UCSD-AML1 (cell line): ENCODE measurements at regions not wholly inside any gene's neighbourhood (a gene's known extent, or its start where the extent isn't known, plus 50 kb on each side); places are given as distances from the start of the nearest gene placed in this dataset.

Experiments
- DNase-seq: peaks from one replicate; lab custom pipeline; 2025; ENCODE audit not compliant: unreplicated experiment; lab: John Stamatoyannopoulos, UW

DNA sequence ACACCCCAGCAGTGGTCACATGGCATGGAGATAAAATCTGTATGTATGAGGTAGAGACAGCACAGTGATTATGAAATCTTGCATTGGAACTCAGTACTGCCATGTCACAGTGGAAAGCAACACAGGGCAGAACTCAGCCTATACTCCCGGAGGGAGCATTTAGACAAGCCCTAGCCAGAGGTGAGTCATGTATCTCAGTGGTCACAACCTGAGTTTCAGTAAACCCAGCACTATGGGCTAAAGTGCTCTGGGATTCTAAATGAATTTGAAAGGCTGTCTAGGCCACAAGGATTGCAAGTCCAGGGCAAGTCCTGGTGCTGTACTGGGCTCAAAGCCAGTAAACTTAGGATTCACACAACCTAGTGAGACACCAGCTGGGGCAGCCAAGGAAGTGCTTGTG is 1717.1 kb upstream of the RAG2 start:
- DNase-seq: no peak

DNA sequence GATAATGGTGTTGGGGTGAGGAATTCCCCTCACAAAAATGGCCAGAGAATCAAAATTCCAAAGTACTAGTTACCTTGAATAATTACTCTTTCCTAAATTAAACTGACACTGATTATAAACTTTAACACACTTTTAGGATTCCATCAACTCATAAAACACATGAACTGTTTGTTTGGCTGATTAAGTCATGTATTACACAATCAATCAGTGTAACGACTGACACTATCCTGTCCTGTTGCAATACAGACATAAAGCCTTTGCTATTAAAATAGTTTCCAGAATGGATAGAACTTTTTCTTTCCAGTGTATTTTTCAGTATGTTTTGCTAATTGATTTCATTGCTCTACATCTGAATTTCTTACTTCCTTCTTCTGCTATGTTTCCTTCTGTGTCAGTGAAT is 1709.4 kb upstream of the RAG2 start:
- no peak for DNase-seq

DNA sequence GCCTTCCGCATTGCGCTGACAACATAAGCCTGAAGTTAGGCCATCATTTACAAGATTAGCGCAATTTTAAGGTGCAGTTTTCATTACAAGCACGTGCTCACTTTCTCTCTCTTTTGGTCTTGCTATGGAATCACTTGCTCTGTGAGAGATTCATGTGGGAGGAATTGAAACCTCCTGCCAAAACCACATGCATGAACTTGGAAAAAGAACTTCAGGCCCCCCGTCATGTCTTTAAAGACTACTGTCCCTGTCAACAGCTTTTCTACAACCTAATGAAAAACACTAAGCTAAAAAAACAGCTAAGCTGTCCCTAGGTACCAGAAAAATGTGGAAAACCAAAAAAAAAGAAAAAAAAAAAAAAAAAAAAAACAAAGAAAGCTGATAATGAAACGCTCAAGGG is 1707.6 kb upstream of the RAG2 start:
- no peak for DNase-seq

DNA sequence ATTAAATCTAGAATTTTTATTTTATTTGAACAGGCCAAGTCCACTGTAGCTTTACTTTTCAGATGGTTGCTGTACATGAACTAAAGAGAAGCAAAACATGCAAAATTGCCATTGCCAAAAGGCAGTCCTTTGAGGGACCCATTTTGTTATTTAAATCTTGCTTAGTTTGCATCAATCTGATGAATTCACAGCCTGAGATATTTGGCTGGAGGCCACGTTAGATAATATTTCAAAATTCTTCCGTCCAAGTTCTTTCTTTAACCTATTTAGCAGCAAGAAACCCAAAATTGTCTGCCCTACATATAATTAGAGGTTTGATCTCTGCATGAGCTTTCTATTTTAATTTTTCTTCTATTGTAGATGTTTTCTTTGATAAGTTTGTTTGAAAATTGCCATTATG is 1706.9 kb upstream of the RAG2 start:
- no peak for DNase-seq

DNA sequence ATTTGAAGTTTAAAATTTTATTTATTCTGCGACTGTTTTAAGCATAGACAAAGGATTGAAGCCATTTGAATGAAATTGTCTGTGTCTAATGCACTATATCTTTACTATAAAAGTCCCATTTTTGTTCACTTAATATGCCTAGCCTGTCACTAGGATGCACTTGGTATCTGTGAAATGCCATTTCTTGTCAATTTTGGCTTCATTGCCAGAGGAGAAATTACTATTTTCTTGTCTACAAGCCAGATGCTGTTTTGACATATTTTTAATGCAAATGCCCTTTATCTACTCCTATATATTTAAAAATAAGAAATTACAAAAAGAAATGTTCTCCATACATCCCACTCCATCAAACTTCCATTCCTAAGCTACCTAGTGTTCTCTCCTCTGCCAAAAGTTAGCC is 1704.5 kb upstream of the RAG2 start:
- no peak for DNase-seq

DNA sequence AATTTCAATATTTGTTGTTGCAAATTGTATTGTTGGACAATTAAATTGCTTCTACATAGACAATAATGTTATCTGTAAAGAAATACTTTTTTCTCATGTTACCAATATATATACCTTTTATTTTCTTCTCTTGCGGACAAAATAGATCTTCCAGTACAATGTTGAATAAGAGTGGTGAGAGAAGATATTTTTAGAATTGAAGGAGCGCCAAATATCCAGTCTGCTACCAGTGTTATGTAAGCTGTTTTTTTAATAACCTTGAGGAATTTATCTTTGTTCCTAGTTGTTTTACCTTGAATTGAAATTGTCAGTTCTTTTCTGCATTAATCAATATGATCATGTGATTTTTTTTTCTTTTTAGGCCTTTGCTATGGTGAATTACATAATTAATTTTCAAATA is 1702.5 kb upstream of the RAG2 start:
- no peak for DNase-seq

DNA sequence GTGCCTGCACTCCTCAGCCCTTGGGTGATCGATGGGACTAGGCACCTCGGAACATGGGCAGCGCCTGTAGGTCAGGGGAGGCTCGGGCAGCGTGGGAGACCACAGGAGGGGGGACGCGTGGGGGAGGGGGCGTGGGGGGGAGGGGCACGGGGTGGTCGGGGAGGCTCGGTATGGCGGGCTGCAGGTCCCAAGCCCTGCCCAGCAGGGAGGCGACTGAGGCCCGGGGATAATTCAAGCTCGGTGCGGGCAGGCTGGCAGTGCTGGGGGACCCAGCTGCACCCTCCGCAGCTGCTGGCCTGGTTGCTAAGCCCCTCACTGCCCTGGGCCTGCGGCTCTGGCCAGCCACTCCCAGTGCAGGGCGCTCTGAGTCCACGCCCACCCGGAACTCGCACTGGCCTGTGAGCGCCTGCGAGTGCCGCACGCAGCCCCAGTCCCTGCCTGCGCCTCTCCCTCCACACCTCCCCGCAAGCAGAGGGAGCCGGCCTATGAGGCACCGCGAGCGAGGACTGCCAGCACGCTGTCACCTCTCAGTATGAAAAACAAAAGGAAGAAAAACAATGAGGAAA is 1698.3 kb upstream of the RAG2 start:
- DNase-seq: no peak

DNA sequence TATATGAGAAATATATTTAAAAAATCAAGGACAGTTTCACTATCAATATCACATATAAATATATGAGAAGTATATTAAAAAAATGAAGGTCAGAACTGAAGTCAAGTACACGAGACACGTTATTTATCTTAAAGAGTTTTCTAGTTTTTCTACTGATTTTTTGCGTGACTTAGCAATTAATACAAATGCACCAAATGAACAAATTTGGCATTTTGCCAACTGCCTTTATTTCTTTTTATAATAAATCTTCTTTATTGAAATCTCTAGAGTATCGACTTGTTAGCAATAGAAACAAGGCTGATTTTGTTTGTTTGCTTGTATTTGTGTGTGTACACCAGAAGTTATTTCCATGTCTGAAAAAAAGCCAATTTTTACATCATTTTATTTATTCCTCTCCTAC is 1684.7 kb upstream of the RAG2 start:
- no peak for DNase-seq

DNA sequence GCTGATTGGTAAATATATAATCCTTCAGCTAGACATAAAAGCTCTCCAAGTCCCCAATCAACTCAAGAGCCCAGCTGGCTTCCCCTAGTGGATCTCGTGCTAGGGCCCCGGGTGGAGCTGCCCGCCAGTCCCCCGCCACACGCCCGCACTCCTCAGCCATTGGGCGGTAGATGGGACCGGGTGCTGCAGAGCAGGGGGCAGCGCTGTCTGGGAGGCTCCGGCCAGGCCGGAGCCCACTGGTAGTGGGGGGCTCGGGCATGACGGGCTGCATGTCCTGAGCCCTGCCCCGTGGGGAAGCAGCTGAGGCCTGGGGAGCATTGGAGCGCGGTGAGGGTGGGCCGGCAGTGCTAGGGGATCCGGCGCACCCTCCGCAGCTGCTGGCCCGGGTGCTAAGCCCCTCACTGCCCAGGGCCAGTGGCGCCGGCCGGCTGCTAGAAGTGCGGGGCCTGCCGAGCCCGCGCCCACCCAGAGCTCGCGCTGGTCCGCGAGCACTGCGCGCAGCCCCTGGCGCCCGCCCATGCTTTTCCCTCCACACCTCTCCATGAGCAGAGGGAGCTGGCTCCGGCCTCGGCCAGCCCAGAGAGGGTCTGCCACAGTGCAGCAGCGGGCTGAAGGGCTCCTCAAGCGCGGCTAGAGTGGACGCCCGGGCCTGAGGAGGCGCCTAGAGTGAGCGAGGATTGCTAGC is 1680.6 kb upstream of the RAG2 start:
- no peak for DNase-seq

DNA sequence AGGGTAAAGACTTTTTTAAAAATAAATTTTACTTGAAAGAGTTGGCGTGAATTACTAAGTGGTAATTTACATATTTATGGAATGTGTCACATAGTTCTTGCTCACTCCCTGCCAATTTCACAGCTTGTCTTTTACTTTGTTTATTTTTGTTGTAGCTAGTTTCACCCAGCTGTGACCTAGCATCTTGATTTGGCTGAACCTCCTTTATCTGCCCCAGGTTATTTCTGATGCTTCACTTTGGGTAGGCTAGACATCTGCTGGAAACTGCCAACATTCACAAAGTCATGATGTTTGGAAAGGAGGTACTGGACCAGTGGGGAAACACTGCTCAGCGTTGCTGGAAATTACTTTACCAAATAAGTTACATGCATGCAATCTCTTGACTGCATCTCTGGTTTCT is 1676.0 kb upstream of the RAG2 start:
- no peak for DNase-seq

DNA sequence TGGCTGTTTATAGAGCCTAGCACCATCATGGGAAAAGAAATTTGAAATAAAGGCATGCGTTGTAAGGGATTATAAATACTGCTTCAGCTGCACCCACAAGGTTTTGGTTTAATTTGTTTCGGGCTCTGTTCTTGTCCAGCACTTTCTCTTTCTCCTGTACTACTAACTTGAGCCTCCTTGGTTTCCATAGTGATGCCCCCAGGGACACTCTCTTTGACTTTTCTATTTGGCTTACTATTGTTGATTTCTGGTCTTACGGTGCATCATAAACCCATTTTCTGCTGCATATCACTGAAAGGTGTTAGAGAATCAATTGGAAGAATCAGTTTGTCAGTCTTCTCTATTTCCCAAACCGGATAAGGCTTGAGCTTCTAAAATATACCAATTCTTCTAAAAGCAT is 1674.3 kb upstream of the RAG2 start:
- no peak for DNase-seq

DNA sequence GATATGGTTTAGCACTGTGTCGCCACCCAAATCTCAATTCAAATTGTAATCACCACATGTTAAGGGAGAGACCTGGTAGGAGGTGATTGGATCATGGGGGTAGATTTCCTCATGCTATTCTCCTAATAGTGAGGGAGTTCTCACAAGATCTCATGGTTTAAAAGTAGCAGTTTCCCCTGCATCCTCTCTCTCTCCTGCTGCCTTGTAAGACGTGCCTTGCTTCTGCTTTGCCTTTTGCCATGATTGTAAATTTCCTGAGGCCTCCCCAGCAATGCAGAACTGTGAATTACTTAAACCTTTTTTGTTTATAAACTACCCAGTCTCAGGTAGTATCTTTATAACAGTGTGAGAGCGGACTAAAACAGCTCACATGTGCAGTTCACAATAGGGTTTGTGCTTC is 1668.7 kb upstream of the RAG2 start:
- no peak for DNase-seq

DNA sequence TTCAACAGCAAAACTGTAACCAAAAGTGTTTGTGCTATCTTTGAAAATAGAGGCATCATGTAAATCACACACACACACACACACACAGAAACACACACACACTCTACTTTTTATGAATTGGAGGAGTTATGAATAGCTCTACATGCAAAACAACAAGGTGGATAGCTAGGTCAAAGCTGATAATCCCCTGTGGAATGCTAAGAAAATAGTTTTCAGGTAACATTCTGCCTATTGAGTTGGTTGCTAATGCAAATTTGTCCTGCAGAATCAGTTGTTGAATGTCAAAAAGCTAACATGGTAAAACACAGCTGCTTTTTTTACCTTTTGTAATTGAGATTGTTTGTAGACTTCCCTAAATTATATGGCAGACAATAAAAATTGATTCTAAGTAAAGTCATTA is 1658.4 kb upstream of the RAG2 start:
- no peak for DNase-seq

DNA sequence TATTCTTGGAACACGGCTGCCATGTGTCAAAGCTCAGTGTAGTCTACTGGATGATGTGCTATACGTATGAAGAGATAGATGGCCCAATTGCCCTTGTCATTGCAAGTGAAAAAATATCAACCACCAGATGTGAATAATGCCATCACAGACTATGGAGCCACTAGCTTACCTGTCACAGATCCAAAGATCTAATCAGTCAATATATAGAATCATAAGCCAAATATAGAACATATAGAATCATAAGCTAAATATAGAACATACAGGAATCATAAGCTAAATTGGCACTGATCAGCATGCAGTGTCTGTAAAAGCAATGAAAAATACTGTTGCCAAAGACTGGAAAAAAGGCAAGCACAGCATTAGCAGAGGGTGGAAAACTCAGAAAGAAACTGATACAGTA is 1656.9 kb upstream of the RAG2 start:
- DNase-seq: no peak

DNA sequence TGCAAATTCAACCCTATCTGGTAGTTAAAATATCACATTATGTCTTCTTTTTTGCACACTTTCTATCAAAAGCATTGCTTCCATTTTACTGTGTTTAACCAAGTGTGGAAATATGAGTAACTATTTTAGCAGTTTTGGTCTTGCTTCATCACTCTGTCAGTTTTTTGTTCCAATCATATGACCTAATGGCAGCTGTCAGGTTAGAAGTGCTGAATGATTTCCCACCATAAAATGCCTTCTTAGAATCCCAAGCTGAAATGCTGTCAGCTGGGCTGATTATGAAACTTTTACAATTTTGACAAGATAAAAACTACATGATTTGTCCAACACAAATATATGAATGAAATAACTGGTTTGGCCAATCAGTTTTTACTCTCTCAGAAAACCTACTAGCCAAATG is 1654.6 kb upstream of the RAG2 start:
- no peak for DNase-seq

DNA sequence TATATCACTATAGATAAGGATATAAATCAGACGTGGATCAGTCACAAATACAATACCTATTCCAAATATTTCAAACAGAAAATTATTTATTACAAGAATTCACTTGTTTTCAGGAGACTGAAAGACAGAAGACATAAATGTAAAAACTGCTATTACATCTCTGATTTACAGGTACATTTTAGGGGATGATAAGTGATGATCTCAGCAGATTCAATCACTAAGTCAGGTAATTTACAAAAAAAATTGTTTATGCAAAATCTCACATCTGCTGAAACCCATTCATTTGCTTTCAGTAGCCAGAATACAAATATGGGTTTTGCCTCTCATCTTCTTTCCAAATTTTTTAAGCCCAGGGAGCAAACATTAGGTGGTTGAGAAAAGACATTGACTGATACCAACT is 1648.4 kb upstream of the RAG2 start:
- DNase-seq: no peak

DNA sequence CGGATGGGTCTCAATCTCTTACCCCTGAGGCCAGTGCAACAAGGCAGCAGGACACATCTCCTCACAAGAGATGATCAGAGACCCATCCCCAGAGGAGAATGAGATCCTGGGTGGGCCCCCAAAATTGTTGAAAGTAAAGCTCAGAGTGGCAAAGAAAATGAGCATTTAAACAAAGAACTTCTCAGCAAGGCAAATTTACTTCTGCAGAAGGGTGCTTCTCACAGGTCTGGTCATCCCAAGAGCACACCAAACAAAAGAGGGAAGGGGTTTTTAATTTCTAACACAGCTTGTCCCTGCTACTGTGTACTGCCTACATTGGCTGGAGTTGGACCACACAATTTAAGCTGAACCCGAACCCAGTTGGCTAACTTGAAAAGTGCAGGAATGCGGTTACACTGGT is 1628.6 kb upstream of the RAG2 start:
- DNase-seq: no peak

DNA sequence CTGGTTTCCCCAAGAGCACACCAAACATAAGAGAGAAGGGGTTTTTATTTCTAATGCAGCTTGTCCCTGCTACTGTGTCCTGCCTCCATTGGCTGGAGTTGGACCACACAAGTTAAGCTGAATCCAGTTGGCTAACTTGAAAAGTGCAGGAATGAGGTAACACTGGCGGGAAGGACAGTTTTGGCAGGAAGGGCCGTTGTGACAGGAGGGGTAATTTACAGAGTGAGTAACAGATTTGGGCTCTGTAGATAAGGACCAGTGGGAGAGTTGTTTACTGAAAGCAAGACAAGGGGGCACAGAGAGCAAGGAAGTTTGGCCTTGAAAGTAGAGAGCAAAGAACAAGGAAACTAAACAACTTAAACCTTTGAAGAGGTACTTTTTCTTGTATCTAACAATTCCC is 1623.3 kb upstream of the RAG2 start:
- DNase-seq: no peak

DNA sequence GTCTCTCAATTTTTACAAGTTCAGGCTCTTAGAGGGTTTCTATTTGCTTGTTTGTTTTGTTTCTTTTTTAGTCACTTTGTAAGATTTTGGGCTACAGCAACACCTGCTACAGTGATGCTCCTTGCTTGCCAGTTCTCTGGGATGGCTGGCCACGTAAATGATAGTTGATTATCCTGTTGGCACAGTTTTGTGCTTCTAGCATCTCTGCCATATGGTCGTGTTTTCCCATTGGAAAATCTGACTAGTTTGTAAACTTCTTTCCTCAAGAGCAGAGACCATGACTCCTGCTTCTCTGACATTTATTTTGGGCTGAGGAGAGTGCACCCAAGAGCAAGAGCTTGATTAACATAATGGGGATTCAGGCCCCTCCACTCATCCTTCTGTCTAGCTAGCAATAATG is 1621.6 kb upstream of the RAG2 start:
- DNase-seq: no peak

DNA sequence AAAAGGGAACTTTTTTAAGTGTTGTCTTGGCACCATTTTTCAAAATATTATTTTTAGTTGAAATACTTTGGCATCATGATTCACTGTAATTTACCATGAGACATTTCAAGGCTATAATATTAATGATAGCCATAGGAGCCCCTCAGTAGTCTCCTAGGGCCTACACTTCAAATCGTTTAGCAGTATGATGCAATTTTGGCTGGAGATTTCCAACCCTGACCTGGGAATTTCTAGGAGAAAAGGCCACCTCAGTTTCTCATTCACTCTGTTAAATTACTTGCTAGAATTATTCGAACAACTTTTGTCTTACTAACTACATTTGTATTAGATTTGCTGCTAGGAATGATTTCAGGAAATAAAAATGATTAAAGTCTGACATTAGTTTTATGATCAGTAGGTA is 1610.9 kb upstream of the RAG2 start:
- no peak for DNase-seq

DNA sequence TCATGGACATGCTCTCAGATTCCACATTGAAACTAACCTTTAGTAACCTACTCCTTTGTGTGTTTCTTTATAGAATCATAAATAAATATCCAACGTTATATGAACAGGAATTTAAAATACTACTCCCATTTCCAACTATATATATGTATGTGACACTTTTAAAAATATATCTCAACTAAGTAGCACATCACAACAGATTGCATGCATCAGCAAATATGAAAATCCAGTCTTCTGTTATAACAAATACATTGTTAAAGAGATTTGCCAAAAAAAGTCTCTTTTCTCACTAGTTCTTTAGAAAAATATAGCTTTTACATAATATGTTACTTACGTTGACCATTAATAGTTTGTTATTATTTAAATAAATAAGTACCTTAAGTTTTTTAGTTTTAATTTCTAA is 1608.6 kb upstream of the RAG2 start:
- no peak for DNase-seq

DNA sequence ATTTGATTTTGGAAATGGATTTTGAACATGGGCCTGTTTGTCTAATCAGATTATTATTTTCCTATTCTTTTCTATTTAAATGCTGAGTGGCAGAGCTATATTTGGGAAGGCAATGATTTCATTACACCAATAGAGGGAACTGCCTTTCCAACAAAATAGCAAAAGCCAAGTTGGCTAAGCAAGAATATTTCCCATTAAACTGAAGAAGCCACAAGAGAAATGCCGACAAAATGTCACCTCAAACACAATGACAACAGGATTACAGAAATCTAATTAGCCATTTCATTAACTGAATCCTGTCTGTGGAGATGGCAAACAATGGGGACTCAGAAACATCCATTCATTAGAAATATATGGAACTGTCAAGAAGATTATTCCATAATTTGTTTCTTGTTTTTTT is 1593.1 kb upstream of the RAG2 start:
- DNase-seq: no peak

DNA sequence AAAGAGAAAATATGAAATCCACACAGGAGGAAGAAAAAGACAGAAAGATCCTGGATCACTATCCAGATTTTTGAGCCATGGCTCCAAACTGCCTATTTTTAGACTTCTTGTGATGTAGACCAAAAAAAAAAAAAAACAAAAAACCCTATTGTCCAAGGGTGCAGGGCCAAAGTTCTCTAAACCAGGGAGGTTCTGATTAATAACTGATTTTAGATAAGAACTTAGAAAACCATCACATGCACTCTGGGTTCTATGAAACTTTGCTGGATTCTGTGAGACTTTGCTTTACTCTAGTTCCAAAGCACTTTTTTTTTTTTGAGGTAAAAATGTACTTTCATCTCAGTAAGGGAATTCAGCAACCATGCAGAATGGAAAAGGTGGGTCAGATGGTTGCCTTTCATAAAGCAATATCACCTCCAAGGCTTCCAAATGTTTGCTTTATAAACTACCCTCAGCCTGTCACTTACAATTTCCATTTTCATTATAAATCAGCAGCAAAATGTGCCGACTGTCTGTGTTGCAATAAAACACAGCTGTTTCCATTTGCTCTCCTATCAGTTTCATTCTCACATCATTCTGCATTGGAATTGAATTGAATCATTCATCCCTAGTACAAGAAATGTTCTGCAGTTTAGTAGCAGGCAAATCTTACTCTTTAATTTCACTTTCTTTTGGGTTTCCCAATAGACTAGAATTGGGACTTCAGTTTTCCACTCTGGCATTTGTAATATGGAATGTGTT is 1584.3 kb upstream of the RAG2 start:
- DNase-seq: no peak
